ENCODE measurements at regions not wholly inside any gene's neighbourhood (a gene's known extent, or its start where the extent isn't known, plus 50 kb on each side); places are given as distances from the start of the nearest gene placed in this dataset.

DNA sequence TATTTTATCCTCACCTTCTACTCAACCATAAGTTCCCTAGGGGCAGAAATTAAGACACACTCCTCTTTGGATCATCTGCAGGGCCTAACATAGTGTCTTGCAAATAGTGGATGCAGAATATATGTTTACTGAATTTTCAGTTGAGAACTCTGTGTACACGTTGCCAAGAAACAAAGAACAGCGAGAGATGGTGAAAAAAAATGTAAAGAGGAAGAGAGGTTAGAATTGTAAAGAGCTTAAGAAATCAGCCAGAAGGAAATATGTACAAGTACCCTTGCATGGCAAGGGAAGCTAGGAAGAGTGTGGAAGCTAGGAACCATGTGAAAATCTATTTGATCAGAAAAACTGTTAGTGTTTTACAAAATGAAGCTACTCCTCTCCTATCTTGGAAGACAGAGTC lies 431.0 kb downstream of the SMARCA1 start:
- ATAC-seq = no peak
- Histone ChIP-seq H3K4me3 (no peak overlapping the region), H2AFZ (ENCODE audit: control insufficient read depth, low read depth, low read length) (no peak overlapping the region), H3K9ac (ENCODE audit: control insufficient read depth, insufficient read depth, low read length) (no peak overlapping the region), H3K4me2 (ENCODE audit: control insufficient read depth, insufficient read depth) (no peak overlapping the region), H3K4me1 (ENCODE audit: control insufficient read depth, insufficient read depth, low read length) (no peaks in the 10 kb centered on the region), H3K36me3 (ENCODE audit: control insufficient read depth in 2 of 2, insufficient read depth in 2 of 2, low read length in 1 of 2) (no peaks in the 10 kb centered on the region), H3K27ac (ENCODE audit: control insufficient read depth, insufficient read depth) (no peak overlapping the region), H3K9me3 (replicated peaks; ENCODE audit: control insufficient read depth, insufficient read depth, low read length) (no peaks in the 10 kb centered on the region), H3K27me3 (replicated peaks in 1 of 2; ENCODE audit: control insufficient read depth in 2 of 2, insufficient read depth in 2 of 2, low read length in 1 of 2) (no peaks in the 10 kb centered on the region), H4K20me1 (ENCODE audit: control insufficient read depth, insufficient read depth) (no peaks in the 10 kb centered on the region), H3K79me2 (ENCODE audit: control insufficient read depth, insufficient read depth, low read length) (no peaks in the 10 kb centered on the region)
- DNase-seq (ENCODE audit: low read depth, low spot score) = no peak
- ChIA-PET POLR2A (no interaction called here), SMC1A (ENCODE audit: uncharacterized antibody, unreplicated experiment) (interaction anchor here (0.7 to 1.4 kb wide), 3 partner anchors 14 to 20 kb away, joined by 3 read pairs; no protein-coding TSS in a partner anchor), RAD21 (ENCODE audit: unreplicated experiment) (no interaction called here), CTCF (interaction anchor here (1.4 kb wide), 1 partner anchor 23 kb away, joined by 7 read pairs; no protein-coding TSS in a partner anchor)
- intact Hi-C loops (cut with micrococcal nuclease; ENCODE audit: unreplicated experiment) = no loop called here
- BruUV-seq (replicated peaks) = no TSS peak
- TF ChIP-seq SRF (IDR thresholded peaks at IDR 0.05; ENCODE audit: low read depth in 2 of 2, low read length in 2 of 2) (no peak), RFX5 (IDR thresholded peaks at IDR 0.05; ENCODE audit: low read depth, low read length) (no peak), SMC3 (IDR thresholded peaks at IDR 0.05; ENCODE audit: borderline replicate concordance, low read length) (no peak), FOXM1 (IDR thresholded peaks at IDR 0.05; ENCODE audit: low read depth, low read length) (no peak)
- TF ChIP-seq, protein P1, sequence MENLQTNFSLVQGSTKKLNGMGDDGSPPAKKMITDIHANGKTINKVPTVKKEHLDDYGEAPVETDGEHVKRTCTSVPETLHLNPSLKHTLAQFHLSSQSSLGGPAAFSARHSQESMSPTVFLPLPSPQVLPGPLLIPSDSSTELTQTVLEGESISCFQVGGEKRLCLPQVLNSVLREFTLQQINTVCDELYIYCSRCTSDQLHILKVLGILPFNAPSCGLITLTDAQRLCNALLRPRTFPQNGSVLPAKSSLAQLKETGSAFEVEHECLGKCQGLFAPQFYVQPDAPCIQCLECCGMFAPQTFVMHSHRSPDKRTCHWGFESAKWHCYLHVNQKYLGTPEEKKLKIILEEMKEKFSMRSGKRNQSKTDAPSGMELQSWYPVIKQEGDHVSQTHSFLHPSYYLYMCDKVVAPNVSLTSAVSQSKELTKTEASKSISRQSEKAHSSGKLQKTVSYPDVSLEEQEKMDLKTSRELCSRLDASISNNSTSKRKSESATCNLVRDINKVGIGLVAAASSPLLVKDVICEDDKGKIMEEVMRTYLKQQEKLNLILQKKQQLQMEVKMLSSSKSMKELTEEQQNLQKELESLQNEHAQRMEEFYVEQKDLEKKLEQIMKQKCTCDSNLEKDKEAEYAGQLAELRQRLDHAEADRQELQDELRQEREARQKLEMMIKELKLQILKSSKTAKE (IDR thresholded peaks at IDR 0.05; ENCODE audit: low read depth, poor library complexity, severe bottlenecking) = no peak
- TF ChIP-seq, protein P2, sequence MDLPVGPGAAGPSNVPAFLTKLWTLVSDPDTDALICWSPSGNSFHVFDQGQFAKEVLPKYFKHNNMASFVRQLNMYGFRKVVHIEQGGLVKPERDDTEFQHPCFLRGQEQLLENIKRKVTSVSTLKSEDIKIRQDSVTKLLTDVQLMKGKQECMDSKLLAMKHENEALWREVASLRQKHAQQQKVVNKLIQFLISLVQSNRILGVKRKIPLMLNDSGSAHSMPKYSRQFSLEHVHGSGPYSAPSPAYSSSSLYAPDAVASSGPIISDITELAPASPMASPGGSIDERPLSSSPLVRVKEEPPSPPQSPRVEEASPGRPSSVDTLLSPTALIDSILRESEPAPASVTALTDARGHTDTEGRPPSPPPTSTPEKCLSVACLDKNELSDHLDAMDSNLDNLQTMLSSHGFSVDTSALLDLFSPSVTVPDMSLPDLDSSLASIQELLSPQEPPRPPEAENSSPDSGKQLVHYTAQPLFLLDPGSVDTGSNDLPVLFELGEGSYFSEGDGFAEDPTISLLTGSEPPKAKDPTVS (IDR thresholded peaks at IDR 0.05; ENCODE audit: low read depth, low read length) = no peak
- 0% methylated on average over 2 of the region's 2 CpGs for WGBS (ENCODE audit: insufficient coverage, insufficient replicate concordance, low lambda C conversion rate, missing lambda C conversion rate)
- FAIRE-seq = no peak
- in situ Hi-C loops (cut with MboI) = no loop called here
